Kidney epithelial cell (primary cell): ENCODE measurements at regions not wholly inside any gene's neighbourhood (a gene's known extent, or its start where the extent isn't known, plus 50 kb on each side); places are given as distances from the start of the nearest gene placed in this dataset.

Experiments used
- DNase-seq: peaks from one replicate; pipeline ENCODE4 v3.0.0-alpha.2; 2010; ENCODE audit warnings: low read depth
- H3K27me3 ChIP-seq: 2 replicates; pipeline ENCODE4 v1.6.0; 2011; ENCODE audit warnings: low read length; ENCODE audit not compliant: control insufficient read depth, insufficient read depth
- H3K36me3 ChIP-seq: 2 replicates; pipeline ENCODE4 v1.5.1; 2011; ENCODE audit warnings: low read length; ENCODE audit not compliant: control insufficient read depth, insufficient read depth
- H3K4me3 ChIP-seq: 2 replicates; pipeline ENCODE4 v1.5.1; 2011; ENCODE audit warnings: low read depth, mild to moderate bottlenecking, control low read depth, low read length
- CTCF ChIP-seq: IDR thresholded peaks from 2 replicates; pipeline ENCODE4 v1.5.1; 2011; ENCODE audit warnings: mild to moderate bottlenecking, moderate library complexity, low read length, control low read depth, inconsistent platforms; ENCODE audit not compliant: insufficient read depth, poor library complexity, severe bottlenecking

GRCh38 chr7:18361756-18362155 lies 133.8 kb upstream of the HDAC9 start:
- Histone ChIP-seq H3K27me3 (no peaks in the 10 kb centered on the region), H3K4me3 (no peak overlapping the region), H3K36me3 (no peaks in the 10 kb centered on the region)
- no peak for TF ChIP-seq CTCF
- no peak for DNase-seq

- no peaks in the 10 kb centered on the region for H3K27me3 ChIP-seq
- H3K36me3 ChIP-seq = no peaks in the 10 kb centered on the region
- no peak for DNase-seq
- H3K4me3 ChIP-seq = no peak overlapping the region
- no peak for TF ChIP-seq CTCF
Measured at GRCh38 chr7:18363751-18364380, 131.7 kb upstream of the HDAC9 start.

DNA sequence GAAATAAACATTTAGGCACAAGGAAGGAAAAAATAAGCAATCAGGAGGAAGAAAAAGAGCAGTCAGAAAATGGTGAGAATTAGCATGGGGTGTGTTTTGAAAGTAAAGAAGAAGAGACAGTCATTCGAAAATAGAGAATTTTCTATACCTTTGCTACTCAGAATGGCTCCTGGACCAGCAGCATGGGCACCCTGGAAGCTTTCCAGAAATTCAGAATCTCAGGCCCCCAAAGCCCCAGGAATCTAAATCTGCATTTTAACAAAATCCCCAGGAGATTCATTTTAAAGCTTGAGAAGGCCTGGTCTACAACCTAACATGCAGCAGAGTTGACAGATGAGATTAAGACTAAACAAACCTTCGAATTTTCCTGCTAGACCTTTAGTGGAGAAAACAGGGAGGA lies 131.2 kb upstream of the HDAC9 start:
- Histone ChIP-seq H3K27me3 (no peaks in the 10 kb centered on the region), H3K36me3 (no peaks in the 10 kb centered on the region), H3K4me3 (no peak overlapping the region)
- no peak for DNase-seq
- TF ChIP-seq CTCF = no peak

DNA sequence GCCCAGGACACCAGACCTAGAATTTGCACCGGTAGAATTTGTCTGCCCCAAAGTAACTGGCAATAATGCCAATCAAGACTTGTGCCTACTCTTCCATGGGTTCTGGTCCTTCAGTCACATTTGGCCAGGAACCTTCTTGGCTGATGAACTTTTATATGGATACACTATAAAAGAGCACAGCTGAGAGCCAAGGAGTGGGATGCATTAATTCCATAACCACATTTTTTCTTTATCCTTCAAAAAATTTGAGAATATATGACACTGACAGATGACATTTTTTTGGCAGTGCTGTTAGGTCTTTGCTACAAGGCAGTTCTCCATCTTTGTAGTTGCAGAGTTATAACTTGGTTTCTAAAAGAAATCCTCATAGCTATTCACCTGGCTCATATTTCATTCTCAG lies 129.2 kb upstream of the HDAC9 start:
- no peak for DNase-seq
- no peaks in the 10 kb centered on the region for H3K36me3 ChIP-seq
- no peaks in the 10 kb centered on the region for H3K27me3 ChIP-seq
- no peak overlapping the region for H3K4me3 ChIP-seq
- no peak for TF ChIP-seq CTCF

GRCh38 chr7:18369011-18369410 lies 126.5 kb upstream of the HDAC9 start:
- Histone ChIP-seq H3K27me3 (no peaks in the 10 kb centered on the region), H3K4me3 (no peak overlapping the region), H3K36me3 (no peaks in the 10 kb centered on the region)
- no peak for TF ChIP-seq CTCF
- no peak for DNase-seq

GRCh38 chr7:18370633-18371032 lies 124.9 kb upstream of the HDAC9 start:
- DNase-seq = no peak
- Histone ChIP-seq H3K36me3 (no peaks in the 10 kb centered on the region), H3K27me3 (no peaks in the 10 kb centered on the region), H3K4me3 (no peak overlapping the region)
- no peak for TF ChIP-seq CTCF
